OCI-LY7 (cell line): ENCODE measurements at regions not wholly inside any gene's neighbourhood (a gene's known extent, or its start where the extent isn't known, plus 50 kb on each side); places are given as distances from the start of the nearest gene placed in this dataset. TPM values are rescaled to one million over a fixed set of nuclear protein-coding genes. Genes with fewer than 3 reads are reported as not detected.

Experiments used
- BruUV-seq: library from RNA; stranded (reverse); fragments of 400-500 nt; replicated peaks from 2 replicates; lab custom pipeline; 2021; lab: Mats Ljungman, UMichigan
- CTCF ChIA-PET: fragments of 300-600 bp; sonication (Branson Sonifier 250); formaldehyde crosslinking; loops from one replicate; lab custom pipeline; 2022; ENCODE audit warnings: antibody characterized with exemption; ENCODE audit not compliant: unreplicated experiment; lab: Charles Lee
- POLR2A ChIA-PET: fragments of 300-600 bp; sonication (Branson Sonifier 250); formaldehyde crosslinking; loops from one replicate; lab custom pipeline; 2022; ENCODE audit warnings: antibody characterized with exemption; lab: Charles Lee
- DNase-seq: peaks from one replicate; pipeline ENCODE4 v3.0.0-alpha.2; 2015; ENCODE audit warnings: low spot score
- H2AFZ ChIP-seq: fragments of 200-600 bp; sonication (generic), shearing (Covaris generic); 2 replicates; pipeline ENCODE4 v1.6.1; 2014; ENCODE audit warnings: mild to moderate bottlenecking, antibody characterized with exemption, low read length, moderate library complexity
- H3K27ac ChIP-seq: fragments of 200-600 bp; sonication (generic); 2 replicates; pipeline ENCODE4 v1.5.1; 2014; ENCODE audit warnings: mixed run types, low read depth, mild to moderate bottlenecking, moderate library complexity, low read length, inconsistent platforms; ENCODE audit not compliant: poor library complexity, severe bottlenecking
- H3K36me3 ChIP-seq: fragments of 200-600 bp; sonication (generic); 2 replicates; pipeline ENCODE4 v1.6.1; 2014; ENCODE audit warnings: mild to moderate bottlenecking, antibody characterized with exemption, low read length, moderate library complexity, mixed read lengths; ENCODE audit not compliant: insufficient read depth
- H3K4me1 ChIP-seq: fragments of 200-600 bp; sonication (generic); 2 replicates; pipeline ENCODE4 v1.5.1; 2014; ENCODE audit warnings: mild to moderate bottlenecking, low read length; ENCODE audit not compliant: insufficient read depth, poor library complexity, severe bottlenecking
- H3K4me2 ChIP-seq: fragments of 200-600 bp; sonication (generic); 2 replicates; pipeline ENCODE4 v1.6.1; 2014; ENCODE audit warnings: mild to moderate bottlenecking, low read length
- H3K4me3 ChIP-seq: fragments of 200-600 bp; sonication (generic); 2 replicates; pipeline ENCODE4 v1.5.1; 2014; ENCODE audit warnings: mild to moderate bottlenecking, low read depth, low read length; ENCODE audit not compliant: poor library complexity, severe bottlenecking
- H3K79me2 ChIP-seq: fragments of 200-600 bp; sonication (generic); 2 replicates; pipeline ENCODE4 v1.6.1; 2016; ENCODE audit warnings: low read depth, mild to moderate bottlenecking, low read length, moderate library complexity, mixed read lengths; ENCODE audit not compliant: insufficient read depth
- H3K9me2 ChIP-seq: fragments of 200-600 bp; sonication (generic); 2 replicates; pipeline ENCODE4 v1.6.1; 2016; ENCODE audit warnings: mild to moderate bottlenecking, low read length, mixed read lengths; ENCODE audit not compliant: insufficient read depth
- H3K9me3 ChIP-seq: fragments of 200-600 bp; sonication (generic); 2 replicates; pipeline ENCODE4 v1.6.1; 2014; ENCODE audit warnings: mild to moderate bottlenecking, mixed run types, low read length, mixed read lengths
- H4K20me1 ChIP-seq: fragments of 200-600 bp; sonication (generic); 2 replicates; pipeline ENCODE4 v1.6.1; 2014; ENCODE audit warnings: mild to moderate bottlenecking, antibody characterized with exemption, low read length, moderate library complexity, mixed read lengths; ENCODE audit not compliant: insufficient read depth
- EZH2phosphoT487 ChIP-seq: fragments of 200-600 bp; sonication (generic); IDR thresholded peaks from 2 replicates; pipeline ENCODE4 v1.6.1; 2018; ENCODE audit warnings: low read depth, borderline replicate concordance, mild to moderate bottlenecking, mixed run types, antibody characterized with exemption, low read length, moderate library complexity, mixed read lengths
- intact Hi-C: fragments of 100-400 bp; cut with micrococcal nuclease; formaldehyde crosslinking; loops from one replicate; pipeline ENCODE4 v1.10.0; 2022; ENCODE audit not compliant: unreplicated experiment
- small RNA-seq: library from RNA; depleted of rRNA; stranded (forward); fragments of <200 nt; gene quantifications from one replicate; pipeline ENCODE3, GENCODE V24; 2014
- TF ChIP-seq, protein P1 (sequence below): fragments of 200-600 bp; sonication (generic); conservative IDR thresholded peaks from 2 replicates; pipeline ENCODE4 v1.5.1; 2014; ENCODE audit warnings: mild to moderate bottlenecking, antibody characterized with exemption, low read length, moderate library complexity, mixed read lengths

DNA sequence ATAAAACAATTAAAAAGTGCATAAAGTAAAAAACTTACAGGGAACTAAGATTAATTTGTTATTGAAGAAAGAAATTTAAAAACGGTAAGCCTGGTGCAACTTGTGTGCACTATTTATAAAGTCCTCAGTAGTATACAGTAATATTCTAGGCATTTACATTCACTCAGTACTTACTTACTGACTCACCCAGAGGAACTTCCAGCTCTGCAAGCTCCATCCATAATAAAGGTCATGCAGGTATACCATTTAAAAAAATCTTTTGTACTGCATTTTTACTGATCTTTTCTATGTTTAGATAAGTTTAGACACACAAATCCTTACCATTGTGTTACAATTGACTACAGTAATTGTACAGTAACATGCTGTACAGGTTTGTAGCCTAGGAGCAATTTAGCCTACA is 51.5 kb upstream of the NXPH2 start:
- TF ChIP-seq EZH2phosphoT487: no peak
- TF ChIP-seq, protein P1, sequence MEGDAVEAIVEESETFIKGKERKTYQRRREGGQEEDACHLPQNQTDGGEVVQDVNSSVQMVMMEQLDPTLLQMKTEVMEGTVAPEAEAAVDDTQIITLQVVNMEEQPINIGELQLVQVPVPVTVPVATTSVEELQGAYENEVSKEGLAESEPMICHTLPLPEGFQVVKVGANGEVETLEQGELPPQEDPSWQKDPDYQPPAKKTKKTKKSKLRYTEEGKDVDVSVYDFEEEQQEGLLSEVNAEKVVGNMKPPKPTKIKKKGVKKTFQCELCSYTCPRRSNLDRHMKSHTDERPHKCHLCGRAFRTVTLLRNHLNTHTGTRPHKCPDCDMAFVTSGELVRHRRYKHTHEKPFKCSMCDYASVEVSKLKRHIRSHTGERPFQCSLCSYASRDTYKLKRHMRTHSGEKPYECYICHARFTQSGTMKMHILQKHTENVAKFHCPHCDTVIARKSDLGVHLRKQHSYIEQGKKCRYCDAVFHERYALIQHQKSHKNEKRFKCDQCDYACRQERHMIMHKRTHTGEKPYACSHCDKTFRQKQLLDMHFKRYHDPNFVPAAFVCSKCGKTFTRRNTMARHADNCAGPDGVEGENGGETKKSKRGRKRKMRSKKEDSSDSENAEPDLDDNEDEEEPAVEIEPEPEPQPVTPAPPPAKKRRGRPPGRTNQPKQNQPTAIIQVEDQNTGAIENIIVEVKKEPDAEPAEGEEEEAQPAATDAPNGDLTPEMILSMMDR: no peak
- H3K4me3 ChIP-seq: no peak overlapping the region
- H4K20me1 ChIP-seq: no peaks in the 10 kb centered on the region
- no peak overlapping the region for H2AFZ ChIP-seq
- ChIA-PET POLR2A (no interaction called here), CTCF (no interaction called here)
- H3K4me1 ChIP-seq: no peaks in the 10 kb centered on the region
- H3K4me2 ChIP-seq: no peak overlapping the region
- no peak for DNase-seq
- BruUV-seq: no TSS peak
- H3K9me3 ChIP-seq: no peaks in the 10 kb centered on the region
- H3K36me3 ChIP-seq: no peaks in the 10 kb centered on the region
- H3K27ac ChIP-seq: no peak overlapping the region
- intact Hi-C loops: no loop called here
- no peaks in the 10 kb centered on the region for H3K79me2 ChIP-seq
- H3K9me2 ChIP-seq: no peaks in the 10 kb centered on the region

GRCh38 chr2:138831154-138831553 is 51.0 kb upstream of the NXPH2 start:
- no TSS peak for BruUV-seq
- Histone ChIP-seq H3K9me3 (no peaks in the 10 kb centered on the region), H3K4me3 (no peak overlapping the region), H3K27ac (no peak overlapping the region), H3K79me2 (no peaks in the 10 kb centered on the region), H3K9me2 (no peaks in the 10 kb centered on the region), H3K4me2 (no peak overlapping the region), H3K4me1 (no peaks in the 10 kb centered on the region), H2AFZ (no peak overlapping the region), H3K36me3 (no peaks in the 10 kb centered on the region), H4K20me1 (no peaks in the 10 kb centered on the region)
- TF ChIP-seq EZH2phosphoT487: no peak
- TF ChIP-seq, protein P1: no peak
- DNase-seq: no peak
- POLR2A ChIA-PET: no interaction called here
- CTCF ChIA-PET: no interaction called here
- intact Hi-C loops: no loop called here

- CTCF ChIA-PET: no interaction called here
Observed at GRCh38 chr2:138830547-138830946, 50.4 kb upstream of the NXPH2 start.

More at GRCh38 chr2:138830547-138830946, 50.4 kb upstream of the NXPH2 start:
- BruUV-seq: no TSS peak
- intact Hi-C loops: no loop called here
- H3K4me2 ChIP-seq: no peak overlapping the region
- no peaks in the 10 kb centered on the region for H3K79me2 ChIP-seq
- H3K4me1 ChIP-seq: no peaks in the 10 kb centered on the region
- H3K36me3 ChIP-seq: no peaks in the 10 kb centered on the region
- TF ChIP-seq, protein P1: no peak
- no peak for TF ChIP-seq EZH2phosphoT487
- H3K9me2 ChIP-seq: no peaks in the 10 kb centered on the region
- H3K9me3 ChIP-seq: no peaks in the 10 kb centered on the region
- POLR2A ChIA-PET: no interaction called here
- H4K20me1 ChIP-seq: no peaks in the 10 kb centered on the region
- H3K4me3 ChIP-seq: no peak overlapping the region
- H2AFZ ChIP-seq: no peak overlapping the region
- H3K27ac ChIP-seq: no peak overlapping the region
- no peak for DNase-seq

Small RNA genes in the stretch of these regions (small RNA-seq; reads per million reads assigned to genes)
- gene RF00139 (not detected), gene RN7SKP286 (0.89 reads per million, percentile 41 among the genes with 10 or more reads in this experiment)
